ENCODE measurements at regions not wholly inside any gene's neighbourhood (a gene's known extent, or its start where the extent isn't known, plus 50 kb on each side); places are given as distances from the start of the nearest gene placed in this dataset.
A peak's percentile ranks its signal among the peaks of the same experiment; 100 is the strongest.

GRCh38 chr21:38733972-38734546 lies 71.7 kb upstream of the ETS2 start (continued):
- no peak for TF ChIP-seq ZBTB11 (CRISPR knock-in tag; IDR thresholded peaks at IDR 0.05)
- no peak for TF ChIP-seq ZNF280A (IDR thresholded peaks at IDR 0.05; ENCODE audit: low read depth, partially characterized antibody)
- TF ChIP-seq ZNF740 (CRISPR knock-in tag; IDR thresholded peaks at IDR 0.05), result no peak
- TF ChIP-seq ZNF740 (tag; IDR thresholded peaks at IDR 0.05), result no peak
- peak; percentile 95 for TF ChIP-seq STAG1 (CRISPR knock-in tag; IDR thresholded peaks at IDR 0.05; ENCODE audit: borderline replicate concordance)
- peak; percentile 71 for TF ChIP-seq ARID2 (IDR thresholded peaks at IDR 0.05)
- TF ChIP-seq MCM2 (IDR thresholded peaks at IDR 0.05; ENCODE audit: low read depth), result no peak
- TF ChIP-seq NFRKB (IDR thresholded peaks at IDR 0.05; ENCODE audit: low read depth), result no peak
- no peak for TF ChIP-seq LEF1 (IDR thresholded peaks at IDR 0.05)
- TF ChIP-seq ESRRA (IDR thresholded peaks at IDR 0.05; ENCODE audit: borderline replicate concordance, low read depth), result peak; percentile 23; the same call in 1 of the 2 replicates
- no peak for TF ChIP-seq CBFA2T3 (IDR thresholded peaks at IDR 0.05)
- TF ChIP-seq NR3C1 (CRISPR knock-in tag; IDR thresholded peaks at IDR 0.05), result no peak
- no peak for TF ChIP-seq NFIX (CRISPR knock-in tag; IDR thresholded peaks at IDR 0.05; ENCODE audit: low read depth)
- no peak for TF ChIP-seq ZNF384 (IDR thresholded peaks at IDR 0.05; ENCODE audit: low read depth, low read length)
- no peak for TF ChIP-seq ZNF274 (IDR thresholded peaks at IDR 0.05; ENCODE audit: borderline replicate concordance, low read depth, low read length)
